Hepatocyte (in vitro differentiated cells): ENCODE measurements at regions not wholly inside any gene's neighbourhood (a gene's known extent, or its start where the extent isn't known, plus 50 kb on each side); places are given as distances from the start of the nearest gene placed in this dataset.
A peak's percentile ranks its signal among the peaks of the same experiment; 100 is the strongest.

Experiments
- DNase-seq: peaks from one replicate; pipeline ENCODE4 v3.0.0-alpha.2; 2016; ENCODE audit warnings: low spot score
- H2AFZ ChIP-seq: fragments of 200-600 bp; sonication (generic); 2 replicates; pipeline ENCODE4 v1.6.0; 2016; ENCODE audit warnings: antibody characterized with exemption, mild to moderate bottlenecking
- H3K27ac ChIP-seq: fragments of 200-600 bp; sonication (generic); 2 replicates; pipeline ENCODE4 v1.5.1; 2016; ENCODE audit warnings: mild to moderate bottlenecking
- H3K27me3 ChIP-seq: fragments of 200-600 bp; sonication (generic); 2 replicates; pipeline ENCODE4 v1.6.1; 2016
- H3K36me3 ChIP-seq: fragments of 200-600 bp; sonication (generic); replicated peaks from 2 replicates; pipeline ENCODE4 v1.5.1; 2016; ENCODE audit warnings: low read depth; ENCODE audit not compliant: insufficient read depth
- H3K4me1 ChIP-seq: fragments of 200-600 bp; sonication (generic); 2 replicates; pipeline ENCODE4 v1.5.1; 2016; ENCODE audit warnings: mild to moderate bottlenecking, moderate library complexity; ENCODE audit not compliant: insufficient read depth
- H3K4me2 ChIP-seq: fragments of 200-600 bp; sonication (generic); 2 replicates; pipeline ENCODE4 v1.6.0; 2016
- H3K4me3 ChIP-seq: fragments of 200-600 bp; sonication (generic); 2 replicates; pipeline ENCODE4 v1.5.1; 2016; ENCODE audit warnings: mild to moderate bottlenecking
- H3K79me2 ChIP-seq: fragments of 200-600 bp; sonication (generic); 2 replicates; pipeline ENCODE4 v1.6.0; 2017; ENCODE audit warnings: mild to moderate bottlenecking
- H3K9me2 ChIP-seq: fragments of 200-600 bp; sonication (generic); replicated peaks from 2 replicates; pipeline ENCODE4 v1.6.0; 2017; ENCODE audit warnings: mild to moderate bottlenecking; ENCODE audit not compliant: insufficient read depth
- H3K9me3 ChIP-seq: fragments of 200-600 bp; sonication (generic); 2 replicates; pipeline ENCODE4 v1.5.1; 2016; ENCODE audit warnings: low read depth, mild to moderate bottlenecking
- H4K20me1 ChIP-seq: fragments of 200-600 bp; sonication (generic); 2 replicates; pipeline ENCODE4 v1.6.0; 2016; ENCODE audit warnings: mild to moderate bottlenecking; ENCODE audit not compliant: insufficient read depth, poor library complexity, severe bottlenecking
- EZH2 ChIP-seq: fragments of 200-600 bp; sonication (generic); IDR thresholded peaks from 2 replicates; pipeline ENCODE4 v1.6.1; 2016; ENCODE audit warnings: antibody characterized with exemption, mild to moderate bottlenecking, borderline replicate concordance
- EZH2phosphoT487 ChIP-seq: fragments of 200-600 bp; sonication (generic); IDR thresholded peaks from one replicate; pipeline ENCODE4 v1.6.1; 2018; ENCODE audit warnings: antibody characterized with exemption, mild to moderate bottlenecking, low read depth, moderate library complexity; ENCODE audit not compliant: unreplicated experiment, severe bottlenecking
- WGBS: methylation state at CpG from one replicate; pipeline ENCODE4 v1.1.6; 2016; ENCODE audit warnings: low lambda C conversion rate; ENCODE audit errors: missing lambda C conversion rate; 5-methylcytosine and 5-hydroxymethylcytosine counted together
- TF ChIP-seq, protein P1 (sequence below): fragments of 200-600 bp; sonication (generic); IDR thresholded peaks from 2 replicates; pipeline ENCODE4 v1.5.1; 2016; ENCODE audit warnings: antibody characterized with exemption, mild to moderate bottlenecking; ENCODE audit not compliant: poor library complexity

GRCh38 chr15:35980719-35981118 lies 434.8 kb upstream of the DPH6 start:
- no peaks in the 10 kb centered on the region for H4K20me1 ChIP-seq

GRCh38 chr15:35986191-35986721 lies 440.3 kb upstream of the DPH6 start:
- Histone ChIP-seq H3K9me2 (no peaks in the 10 kb centered on the region), H3K4me2 (no peak overlapping the region), H3K27me3 (no peaks in the 10 kb centered on the region), H2AFZ (no peak overlapping the region), H4K20me1 (no peaks in the 10 kb centered on the region), H3K4me1 (no peaks in the 10 kb centered on the region), H3K27ac (peak overlapping the region; percentile 24), H3K36me3 (no peaks in the 10 kb centered on the region), H3K4me3 (no peak overlapping the region), H3K79me2 (no peaks in the 10 kb centered on the region), H3K9me3 (no peaks in the 10 kb centered on the region)
- 51% methylated on average over 7 of the region's 7 CpGs for WGBS
- TF ChIP-seq EZH2phosphoT487 = no peak
- TF ChIP-seq EZH2 = no peak
- TF ChIP-seq, protein P1, sequence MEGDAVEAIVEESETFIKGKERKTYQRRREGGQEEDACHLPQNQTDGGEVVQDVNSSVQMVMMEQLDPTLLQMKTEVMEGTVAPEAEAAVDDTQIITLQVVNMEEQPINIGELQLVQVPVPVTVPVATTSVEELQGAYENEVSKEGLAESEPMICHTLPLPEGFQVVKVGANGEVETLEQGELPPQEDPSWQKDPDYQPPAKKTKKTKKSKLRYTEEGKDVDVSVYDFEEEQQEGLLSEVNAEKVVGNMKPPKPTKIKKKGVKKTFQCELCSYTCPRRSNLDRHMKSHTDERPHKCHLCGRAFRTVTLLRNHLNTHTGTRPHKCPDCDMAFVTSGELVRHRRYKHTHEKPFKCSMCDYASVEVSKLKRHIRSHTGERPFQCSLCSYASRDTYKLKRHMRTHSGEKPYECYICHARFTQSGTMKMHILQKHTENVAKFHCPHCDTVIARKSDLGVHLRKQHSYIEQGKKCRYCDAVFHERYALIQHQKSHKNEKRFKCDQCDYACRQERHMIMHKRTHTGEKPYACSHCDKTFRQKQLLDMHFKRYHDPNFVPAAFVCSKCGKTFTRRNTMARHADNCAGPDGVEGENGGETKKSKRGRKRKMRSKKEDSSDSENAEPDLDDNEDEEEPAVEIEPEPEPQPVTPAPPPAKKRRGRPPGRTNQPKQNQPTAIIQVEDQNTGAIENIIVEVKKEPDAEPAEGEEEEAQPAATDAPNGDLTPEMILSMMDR = no peak
- DNase-seq = peak; percentile 26

More at GRCh38 chr15:35980719-35981118, 434.8 kb upstream of the DPH6 start:
- H3K36me3 ChIP-seq = no peaks in the 10 kb centered on the region
- no peak overlapping the region for H3K4me3 ChIP-seq
- no peak overlapping the region for H3K4me2 ChIP-seq
- no peaks in the 10 kb centered on the region for H3K27me3 ChIP-seq
- peak; percentile 11 for DNase-seq
- H3K9me3 ChIP-seq = no peaks in the 10 kb centered on the region
- H3K9me2 ChIP-seq = no peaks in the 10 kb centered on the region
- TF ChIP-seq EZH2phosphoT487 (no peak), EZH2 (no peak)
- TF ChIP-seq, protein P1 = no peak
- H3K27ac ChIP-seq = no peak overlapping the region
- no peaks in the 10 kb centered on the region for H3K79me2 ChIP-seq
- H3K4me1 ChIP-seq = no peaks in the 10 kb centered on the region
- no peak overlapping the region for H2AFZ ChIP-seq

GRCh38 chr15:35987056-35987455 lies 441.1 kb upstream of the DPH6 start:
- TF ChIP-seq EZH2 = no peak
- TF ChIP-seq EZH2phosphoT487 = no peak
- TF ChIP-seq, protein P1 = no peak
- peak overlapping the region; percentile 24 for H3K27ac ChIP-seq
- H2AFZ ChIP-seq = no peak overlapping the region
- H3K4me3 ChIP-seq = no peak overlapping the region
- 58% methylated on average over 2 of the region's 2 CpGs for WGBS
- no peaks in the 10 kb centered on the region for H3K36me3 ChIP-seq
- H3K4me1 ChIP-seq = no peaks in the 10 kb centered on the region
- H3K9me2 ChIP-seq = no peaks in the 10 kb centered on the region
- no peaks in the 10 kb centered on the region for H3K27me3 ChIP-seq
- no peaks in the 10 kb centered on the region for H3K9me3 ChIP-seq
- H3K79me2 ChIP-seq = no peaks in the 10 kb centered on the region
- H3K4me2 ChIP-seq = no peak overlapping the region
- H4K20me1 ChIP-seq = no peaks in the 10 kb centered on the region
- DNase-seq = no peak

DNA sequence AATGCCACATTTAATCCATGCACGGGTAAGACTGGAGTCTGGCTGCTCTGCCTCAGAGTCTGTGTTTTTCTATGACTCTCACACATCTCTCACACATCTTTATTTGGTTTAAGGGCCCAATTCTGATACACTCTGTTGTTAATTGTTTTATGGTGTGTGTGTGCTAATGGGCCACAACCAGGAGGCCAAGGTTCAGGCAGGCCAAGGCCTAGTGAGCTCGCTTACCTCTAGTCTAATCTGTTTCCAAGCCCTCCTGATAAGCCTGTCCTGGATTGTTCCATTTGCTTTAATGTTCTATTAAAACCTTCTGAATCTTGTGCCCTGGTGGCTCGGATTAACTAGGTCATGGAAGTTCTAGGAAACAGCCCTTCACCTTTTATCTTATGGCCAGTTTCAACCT lies 445.4 kb upstream of the DPH6 start:
- H3K4me2 ChIP-seq = no peak overlapping the region
- TF ChIP-seq, protein P1 = no peak
- TF ChIP-seq EZH2 = no peak
- no peak for TF ChIP-seq EZH2phosphoT487
- H3K79me2 ChIP-seq = no peaks in the 10 kb centered on the region
- WGBS = 51% methylated on average over 3 of the region's 3 CpGs
- H3K9me3 ChIP-seq = no peaks in the 10 kb centered on the region
- no peak for DNase-seq
- no peaks in the 10 kb centered on the region for H3K36me3 ChIP-seq
- no peak overlapping the region for H2AFZ ChIP-seq
- no peak overlapping the region for H3K4me3 ChIP-seq
- no peaks in the 10 kb centered on the region for H4K20me1 ChIP-seq
- H3K4me1 ChIP-seq = no peaks in the 10 kb centered on the region
- H3K9me2 ChIP-seq = no peaks in the 10 kb centered on the region
- H3K27ac ChIP-seq = no peak overlapping the region
- H3K27me3 ChIP-seq = no peaks in the 10 kb centered on the region
